ENCODE measurements at regions not wholly inside any gene's neighbourhood (a gene's known extent, or its start where the extent isn't known, plus 50 kb on each side); places are given as distances from the start of the nearest gene placed in this dataset.

DNA sequence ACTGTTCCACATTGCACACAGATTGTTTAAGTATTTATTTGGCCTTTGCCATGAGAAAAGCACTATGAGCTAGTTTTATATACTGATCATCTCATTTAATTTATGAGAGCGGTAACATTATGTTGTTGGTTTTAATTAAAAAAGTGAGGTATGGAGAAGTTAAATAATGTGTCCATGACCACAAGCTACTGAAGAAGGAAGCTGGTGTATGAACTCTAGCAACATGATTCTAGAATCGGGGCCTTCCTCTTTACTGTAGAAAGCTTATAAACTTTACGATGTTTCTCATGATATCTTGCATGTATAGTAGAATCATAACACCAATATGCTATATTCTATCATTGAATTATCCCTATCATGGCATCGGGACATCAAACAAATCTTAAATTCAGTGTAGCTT lies 52.9 kb upstream of the CDH18 start:
- no peaks in the 10 kb centered on the region for H3K27me3 ChIP-seq (ENCODE audit: insufficient read depth, poor library complexity, severe bottlenecking)
- no peak for ATAC-seq (ENCODE audit: low read depth)
- no peak overlapping the region for H3K4me3 ChIP-seq (ENCODE audit: severe bottlenecking)
- peaks cover 3% of the 10 kb centered on the region for H3K9me3 ChIP-seq (ENCODE audit: severe bottlenecking)
- peaks cover 8% of the 10 kb centered on the region for H3K4me1 ChIP-seq (ENCODE audit: insufficient read depth, poor library complexity, severe bottlenecking)
- no peak for DNase-seq (ENCODE audit: low spot score)
- H3K27ac ChIP-seq (ENCODE audit: poor library complexity, severe bottlenecking) = peak overlapping the region; percentile 15
- H3K36me3 ChIP-seq (ENCODE audit: low read depth) = no peaks in the 10 kb centered on the region
- TF ChIP-seq, protein P1, sequence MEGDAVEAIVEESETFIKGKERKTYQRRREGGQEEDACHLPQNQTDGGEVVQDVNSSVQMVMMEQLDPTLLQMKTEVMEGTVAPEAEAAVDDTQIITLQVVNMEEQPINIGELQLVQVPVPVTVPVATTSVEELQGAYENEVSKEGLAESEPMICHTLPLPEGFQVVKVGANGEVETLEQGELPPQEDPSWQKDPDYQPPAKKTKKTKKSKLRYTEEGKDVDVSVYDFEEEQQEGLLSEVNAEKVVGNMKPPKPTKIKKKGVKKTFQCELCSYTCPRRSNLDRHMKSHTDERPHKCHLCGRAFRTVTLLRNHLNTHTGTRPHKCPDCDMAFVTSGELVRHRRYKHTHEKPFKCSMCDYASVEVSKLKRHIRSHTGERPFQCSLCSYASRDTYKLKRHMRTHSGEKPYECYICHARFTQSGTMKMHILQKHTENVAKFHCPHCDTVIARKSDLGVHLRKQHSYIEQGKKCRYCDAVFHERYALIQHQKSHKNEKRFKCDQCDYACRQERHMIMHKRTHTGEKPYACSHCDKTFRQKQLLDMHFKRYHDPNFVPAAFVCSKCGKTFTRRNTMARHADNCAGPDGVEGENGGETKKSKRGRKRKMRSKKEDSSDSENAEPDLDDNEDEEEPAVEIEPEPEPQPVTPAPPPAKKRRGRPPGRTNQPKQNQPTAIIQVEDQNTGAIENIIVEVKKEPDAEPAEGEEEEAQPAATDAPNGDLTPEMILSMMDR (IDR thresholded peaks at IDR 0.05; ENCODE audit: poor library complexity, severe bottlenecking) = no peak
